ENCODE measurements at regions not wholly inside any gene's neighbourhood (a gene's known extent, or its start where the extent isn't known, plus 50 kb on each side); places are given as distances from the start of the nearest gene placed in this dataset.

GRCh38 chr20:48158014-48158413 is 372.7 kb upstream of the SULF2 start:
- Histone ChIP-seq H3K9me3 (ENCODE audit: insufficient read depth, low read depth, low read length) (0 out of 2 replicates have a peak, but pooled peaks cover 7% of the 10 kb centered on the region), H3K27ac (ENCODE audit: low read depth, low read length) (no peak overlapping the region), H3K9ac (ENCODE audit: low read depth, low read length) (no peak overlapping the region), H3K4me1 (ENCODE audit: insufficient read depth, low read length) (no peaks in the 10 kb centered on the region), H3K36me3 (ENCODE audit: insufficient read depth, low read length) (no peaks in the 10 kb centered on the region), H3K4me3 (ENCODE audit: low read length) (no peak overlapping the region), H3K27me3 (ENCODE audit: insufficient read depth, low read length) (no peaks in the 10 kb centered on the region)
- WGBS = 95% methylated on average over 2 of the region's 2 CpGs

- no peak overlapping the region for H3K4me3 ChIP-seq (ENCODE audit: low read length)
- H3K9ac ChIP-seq (ENCODE audit: low read depth, low read length) = no peak overlapping the region
- no peaks in the 10 kb centered on the region for H3K36me3 ChIP-seq (ENCODE audit: insufficient read depth, low read length)
- H3K9me3 ChIP-seq (ENCODE audit: insufficient read depth, low read depth, low read length) = 0 out of 2 replicates have a peak, but pooled peaks cover 7% of the 10 kb centered on the region
- WGBS = 99% methylated on average over 3 of the region's 3 CpGs
- no peak overlapping the region for H3K27ac ChIP-seq (ENCODE audit: low read depth, low read length)
- H3K4me1 ChIP-seq (ENCODE audit: insufficient read depth, low read length) = no peaks in the 10 kb centered on the region
- H3K27me3 ChIP-seq (ENCODE audit: insufficient read depth, low read length) = no peaks in the 10 kb centered on the region
Measured at GRCh38 chr20:48156951-48157700, 371.8 kb upstream of the SULF2 start.

- no peaks in the 10 kb centered on the region for H3K36me3 ChIP-seq (ENCODE audit: insufficient read depth, low read length)
- H3K27ac ChIP-seq (ENCODE audit: low read depth, low read length) = no peak overlapping the region
- H3K4me3 ChIP-seq (ENCODE audit: low read length) = no peak overlapping the region
- 0 out of 2 replicates have a peak, but pooled peaks cover 7% of the 10 kb centered on the region for H3K9me3 ChIP-seq (ENCODE audit: insufficient read depth, low read depth, low read length)
- H3K4me1 ChIP-seq (ENCODE audit: insufficient read depth, low read length) = no peaks in the 10 kb centered on the region
- H3K27me3 ChIP-seq (ENCODE audit: insufficient read depth, low read length) = no peaks in the 10 kb centered on the region
- 90% methylated on average over 2 of the region's 2 CpGs for WGBS
- no peak overlapping the region for H3K9ac ChIP-seq (ENCODE audit: low read depth, low read length)
Measured at GRCh38 chr20:48156521-48156920, 371.2 kb upstream of the SULF2 start.

- WGBS = 92% methylated on average over 9 of the region's 9 CpGs
- H3K9me3 ChIP-seq (ENCODE audit: insufficient read depth, low read depth, low read length) = 0 out of 2 replicates have a peak, but pooled peaks cover 7% of the 10 kb centered on the region
- no peak overlapping the region for H3K27ac ChIP-seq (ENCODE audit: low read depth, low read length)
- no peaks in the 10 kb centered on the region for H3K27me3 ChIP-seq (ENCODE audit: insufficient read depth, low read length)
- H3K36me3 ChIP-seq (ENCODE audit: insufficient read depth, low read length) = no peaks in the 10 kb centered on the region
- no peaks in the 10 kb centered on the region for H3K4me1 ChIP-seq (ENCODE audit: insufficient read depth, low read length)
- H3K9ac ChIP-seq (ENCODE audit: low read depth, low read length) = no peak overlapping the region
- H3K4me3 ChIP-seq (ENCODE audit: low read length) = no peak overlapping the region
Measured at GRCh38 chr20:48155268-48155667, 370.0 kb upstream of the SULF2 start.

- H3K9ac ChIP-seq (ENCODE audit: low read depth, low read length) = no peak overlapping the region
- no peaks in the 10 kb centered on the region for H3K36me3 ChIP-seq (ENCODE audit: insufficient read depth, low read length)
- no peak overlapping the region for H3K27ac ChIP-seq (ENCODE audit: low read depth, low read length)
- no peak overlapping the region for H3K4me3 ChIP-seq (ENCODE audit: low read length)
- H3K27me3 ChIP-seq (ENCODE audit: insufficient read depth, low read length) = no peaks in the 10 kb centered on the region
- no peaks in the 10 kb centered on the region for H3K4me1 ChIP-seq (ENCODE audit: insufficient read depth, low read length)
- 0 out of 2 replicates have a peak, but pooled peaks cover 7% of the 10 kb centered on the region for H3K9me3 ChIP-seq (ENCODE audit: insufficient read depth, low read depth, low read length)
- WGBS = 93% methylated on average over 14 of the region's 14 CpGs
Measured at GRCh38 chr20:48154040-48154765, 368.9 kb upstream of the SULF2 start.

GRCh38 chr20:48153523-48153922 is 368.2 kb upstream of the SULF2 start:
- 86% methylated on average over 3 of the region's 3 CpGs for WGBS
- Histone ChIP-seq H3K9ac (ENCODE audit: low read depth, low read length) (no peak overlapping the region), H3K27me3 (ENCODE audit: insufficient read depth, low read length) (no peaks in the 10 kb centered on the region), H3K27ac (ENCODE audit: low read depth, low read length) (no peak overlapping the region), H3K4me3 (ENCODE audit: low read length) (no peak overlapping the region), H3K4me1 (ENCODE audit: insufficient read depth, low read length) (no peaks in the 10 kb centered on the region), H3K36me3 (ENCODE audit: insufficient read depth, low read length) (no peaks in the 10 kb centered on the region), H3K9me3 (ENCODE audit: insufficient read depth, low read depth, low read length) (0 out of 2 replicates have a peak, but pooled peaks cover 7% of the 10 kb centered on the region)

- Histone ChIP-seq H3K4me1 (ENCODE audit: insufficient read depth, low read length) (no peaks in the 10 kb centered on the region), H3K36me3 (ENCODE audit: insufficient read depth, low read length) (no peaks in the 10 kb centered on the region), H3K9ac (ENCODE audit: low read depth, low read length) (no peak overlapping the region), H3K27me3 (ENCODE audit: insufficient read depth, low read length) (no peaks in the 10 kb centered on the region), H3K9me3 (ENCODE audit: insufficient read depth, low read depth, low read length) (0 out of 2 replicates have a peak, but pooled peaks cover 7% of the 10 kb centered on the region), H3K27ac (ENCODE audit: low read depth, low read length) (no peak overlapping the region), H3K4me3 (ENCODE audit: low read length) (no peak overlapping the region)
- 97% methylated on average over 10 of the region's 10 CpGs for WGBS
Measured at GRCh38 chr20:48153103-48153502, 367.8 kb upstream of the SULF2 start.

GRCh38 chr20:48150568-48150967 is 365.3 kb upstream of the SULF2 start:
- H3K9me3 ChIP-seq (ENCODE audit: insufficient read depth, low read depth, low read length) = no peaks in the 10 kb centered on the region
- H3K4me1 ChIP-seq (ENCODE audit: insufficient read depth, low read length) = no peaks in the 10 kb centered on the region
- no peak overlapping the region for H3K4me3 ChIP-seq (ENCODE audit: low read length)
- no peaks in the 10 kb centered on the region for H3K36me3 ChIP-seq (ENCODE audit: insufficient read depth, low read length)
- H3K9ac ChIP-seq (ENCODE audit: low read depth, low read length) = no peak overlapping the region
- H3K27me3 ChIP-seq (ENCODE audit: insufficient read depth, low read length) = no peaks in the 10 kb centered on the region
- H3K27ac ChIP-seq (ENCODE audit: low read depth, low read length) = no peak overlapping the region
- WGBS = 89% methylated on average over 7 of the region's 7 CpGs

GRCh38 chr20:48149902-48150301 is 364.6 kb upstream of the SULF2 start:
- Histone ChIP-seq H3K9me3 (ENCODE audit: insufficient read depth, low read depth, low read length) (no peaks in the 10 kb centered on the region), H3K4me3 (ENCODE audit: low read length) (no peak overlapping the region), H3K4me1 (ENCODE audit: insufficient read depth, low read length) (no peaks in the 10 kb centered on the region), H3K36me3 (ENCODE audit: insufficient read depth, low read length) (no peaks in the 10 kb centered on the region), H3K9ac (ENCODE audit: low read depth, low read length) (no peak overlapping the region), H3K27me3 (ENCODE audit: insufficient read depth, low read length) (no peaks in the 10 kb centered on the region), H3K27ac (ENCODE audit: low read depth, low read length) (no peak overlapping the region)
- WGBS = 82% methylated on average over 15 of the region's 15 CpGs

- Histone ChIP-seq H3K4me3 (ENCODE audit: low read length) (no peak overlapping the region), H3K36me3 (ENCODE audit: insufficient read depth, low read length) (no peaks in the 10 kb centered on the region)
- WGBS = 66% methylated on average over 13 of the region's 13 CpGs
Measured at GRCh38 chr20:48148916-48149672, 363.8 kb upstream of the SULF2 start.

GRCh38 chr20:48148020-48148419 is 362.7 kb upstream of the SULF2 start:
- Histone ChIP-seq H3K4me3 (ENCODE audit: low read length) (no peak overlapping the region), H3K9ac (ENCODE audit: low read depth, low read length) (no peak overlapping the region), H3K9me3 (ENCODE audit: insufficient read depth, low read depth, low read length) (no peaks in the 10 kb centered on the region), H3K27me3 (ENCODE audit: insufficient read depth, low read length) (no peaks in the 10 kb centered on the region), H3K4me1 (ENCODE audit: insufficient read depth, low read length) (peaks cover 5% of the 10 kb centered on the region; the same call in 1 of the 2 replicates), H3K27ac (ENCODE audit: low read depth, low read length) (no peak overlapping the region), H3K36me3 (ENCODE audit: insufficient read depth, low read length) (no peaks in the 10 kb centered on the region)
- 94% methylated on average over 3 of the region's 3 CpGs for WGBS

More at GRCh38 chr20:48148916-48149672, 363.8 kb upstream of the SULF2 start:
- Histone ChIP-seq H3K9ac (ENCODE audit: low read depth, low read length) (no peak overlapping the region), H3K4me1 (ENCODE audit: insufficient read depth, low read length) (no peaks in the 10 kb centered on the region), H3K27me3 (ENCODE audit: insufficient read depth, low read length) (no peaks in the 10 kb centered on the region), H3K27ac (ENCODE audit: low read depth, low read length) (no peak overlapping the region), H3K9me3 (ENCODE audit: insufficient read depth, low read depth, low read length) (no peaks in the 10 kb centered on the region)
